Right forelimb (tissue), 1 donor: ENCODE measurements at regions not wholly inside any gene's neighbourhood (a gene's known extent, or its start where the extent isn't known, plus 50 kb on each side); places are given as distances from the start of the nearest gene placed in this dataset.
"Not testable (repeated sequence)": the region's sequence is repeated elsewhere in the genome, so short reads cannot be mapped to it uniquely, and the experiment has no call there.

Source experiments
- DNase-seq: peaks from one replicate; pipeline ENCODE4 v3.0.0-alpha.2; 2018

GRCh38 chr10:123380491-123381085, 226.4 kb downstream of the BUB3 start:
- no peak for DNase-seq

- DNase-seq = no peak
Measured at GRCh38 chr10:123381224-123381623, 227.0 kb downstream of the BUB3 start.

GRCh38 chr10:123382491-123382890, 228.3 kb downstream of the BUB3 start:
- DNase-seq = no peak

GRCh38 chr10:123385508-123386080, 231.4 kb downstream of the BUB3 start:
- DNase-seq = no peak

- no peak for DNase-seq
Measured at GRCh38 chr10:123389520-123389919, 235.3 kb downstream of the BUB3 start.

- DNase-seq = no peak
Measured at GRCh38 chr10:123390332-123390731, 236.1 kb downstream of the BUB3 start.

- no peak for DNase-seq
Measured at GRCh38 chr10:123390874-123391273, 236.7 kb downstream of the BUB3 start.

GRCh38 chr10:123391275-123392028, 237.2 kb downstream of the BUB3 start:
- no peak for DNase-seq

GRCh38 chr10:123392182-123392963, 238.2 kb downstream of the BUB3 start:
- DNase-seq = no peak

- no peak for DNase-seq
Measured at GRCh38 chr10:123393170-123393569, 239.0 kb downstream of the BUB3 start.

GRCh38 chr10:123394382-123394781, 240.2 kb downstream of the BUB3 start:
- DNase-seq = no peak

GRCh38 chr10:123395234-123395633, 241.0 kb downstream of the BUB3 start:
- DNase-seq = not testable (repeated sequence)

GRCh38 chr10:123395906-123396305, 241.7 kb downstream of the BUB3 start:
- no peak for DNase-seq

- no peak for DNase-seq
Measured at GRCh38 chr10:123398180-123398591, 244.0 kb downstream of the BUB3 start.

- no peak for DNase-seq
Measured at GRCh38 chr10:123398756-123399155, 244.6 kb downstream of the BUB3 start.

- DNase-seq = no peak
Measured at GRCh38 chr10:123399276-123399839, 245.2 kb downstream of the BUB3 start.

- no peak for DNase-seq
Measured at GRCh38 chr10:123402021-123402420, 247.8 kb downstream of the BUB3 start.

- DNase-seq = no peak
Measured at GRCh38 chr10:123402656-123403055, 248.5 kb downstream of the BUB3 start.

GRCh38 chr10:123404357-123404756, 250.2 kb downstream of the BUB3 start:
- no peak for DNase-seq

GRCh38 chr10:123408660-123409059, 254.5 kb downstream of the BUB3 start:
- no peak for DNase-seq

- DNase-seq = no peak
Measured at GRCh38 chr10:123409426-123409825, 255.2 kb downstream of the BUB3 start.

- DNase-seq = no peak
Measured at GRCh38 chr10:123409884-123410283, 255.7 kb downstream of the BUB3 start.

GRCh38 chr10:123413353-123413752, 252.8 kb upstream of the GPR26 start:
- DNase-seq = no peak
